GM10266 (cell line): ENCODE measurements at regions not wholly inside any gene's neighbourhood (a gene's known extent, or its start where the extent isn't known, plus 50 kb on each side); places are given as distances from the start of the nearest gene placed in this dataset.

Experiments used
- DNase-seq: peaks from one replicate; pipeline ENCODE4 v3.0.0; 2012; ENCODE audit errors: extremely low spot score
- CTCF ChIP-seq: IDR thresholded peaks from 2 replicates; pipeline ENCODE4 v1.5.1; 2012; ENCODE audit warnings: mild to moderate bottlenecking, low read depth; ENCODE audit not compliant: control insufficient read depth, insufficient read depth; ENCODE audit errors: missing control alignments

GRCh38 chr5:119896826-119897536, 267.6 kb downstream of the FAM170A start:
- no peak for TF ChIP-seq CTCF

GRCh38 chr5:119897537-119898370, 268.4 kb downstream of the FAM170A start:
- DNase-seq, result no peak

More at GRCh38 chr5:119896826-119897536, 267.6 kb downstream of the FAM170A start:
- no peak for DNase-seq

GRCh38 chr5:119899981-119900380, 270.6 kb downstream of the FAM170A start:
- DNase-seq, result no peak
- TF ChIP-seq CTCF, result no peak

More at GRCh38 chr5:119897537-119898370, 268.4 kb downstream of the FAM170A start:
- no peak for TF ChIP-seq CTCF

- TF ChIP-seq CTCF, result no peak
- DNase-seq, result no peak
These were observed 273.2 kb downstream of the FAM170A start for GRCh38 chr5:119902593-119902992.

GRCh38 chr5:119913425-119913824, 284.1 kb downstream of the FAM170A start:
- no peak for TF ChIP-seq CTCF
- no peak for DNase-seq

- no peak for TF ChIP-seq CTCF
These were observed 289.9 kb downstream of the FAM170A start for GRCh38 chr5:119919279-119919678.

GRCh38 chr5:119926301-119926700, 296.9 kb downstream of the FAM170A start:
- no peak for DNase-seq
- TF ChIP-seq CTCF, result no peak

More at GRCh38 chr5:119919279-119919678, 289.9 kb downstream of the FAM170A start:
- DNase-seq, result no peak
